H9 (cell line): ENCODE measurements at regions not wholly inside any gene's neighbourhood (a gene's known extent, or its start where the extent isn't known, plus 50 kb on each side); places are given as distances from the start of the nearest gene placed in this dataset.

Experiments
- DNase-seq: peaks from one replicate; pipeline ENCODE4 v3.0.0-alpha.2; 2017
- H2AFZ ChIP-seq: one replicate; pipeline ENCODE4 v1.6.1; 2013; ENCODE audit warnings: mild to moderate bottlenecking, low read length, control low read depth, moderate library complexity
- H2AK5ac ChIP-seq: 2 replicates; pipeline ENCODE4 v1.6.1; 2013; ENCODE audit warnings: low read length, control low read depth, mixed read lengths; ENCODE audit not compliant: insufficient read length
- H2BK120ac ChIP-seq: one replicate; pipeline ENCODE4 v1.6.1; 2013; ENCODE audit warnings: low read depth, mild to moderate bottlenecking, low read length, control low read depth, inconsistent platforms; ENCODE audit not compliant: poor library complexity, severe bottlenecking
- H2BK12ac ChIP-seq: 2 replicates; pipeline ENCODE4 v1.6.1; 2013; ENCODE audit warnings: low read length, control low read depth, mixed read lengths, low read depth; ENCODE audit not compliant: insufficient read length
- H2BK15ac ChIP-seq: 2 replicates; pipeline ENCODE4 v1.6.1; 2013; ENCODE audit warnings: low read depth, low read length, control low read depth
- H2BK20ac ChIP-seq: one replicate; pipeline ENCODE4 v1.6.1; 2013; ENCODE audit warnings: low read depth, mild to moderate bottlenecking, low read length, control low read depth, inconsistent platforms; ENCODE audit not compliant: poor library complexity, severe bottlenecking
- H2BK5ac ChIP-seq: 2 replicates; pipeline ENCODE4 v1.6.1; 2013; ENCODE audit warnings: low read length, control low read depth, mixed read lengths; ENCODE audit not compliant: insufficient read length
- H3K14ac ChIP-seq: 2 replicates; pipeline ENCODE4 v1.6.1; 2013; ENCODE audit warnings: low read length, control low read depth; ENCODE audit not compliant: insufficient read depth
- H3K18ac ChIP-seq: 2 replicates; pipeline ENCODE4 v1.6.1; 2013; ENCODE audit warnings: low read depth, mild to moderate bottlenecking, mixed read lengths, low read length, control low read depth; ENCODE audit not compliant: insufficient read length
- H3K23ac ChIP-seq: 2 replicates; pipeline ENCODE4 v1.6.1; 2013; ENCODE audit warnings: low read length, control low read depth, mixed read lengths, low read depth; ENCODE audit not compliant: insufficient read length
- H3K23me2 ChIP-seq: 2 replicates; pipeline ENCODE4 v1.6.1; 2013; ENCODE audit warnings: low read depth, mild to moderate bottlenecking, mixed read lengths, low read length, control low read depth; ENCODE audit not compliant: insufficient read length, poor library complexity, severe bottlenecking
- H3K27ac ChIP-seq: 2 replicates; pipeline ENCODE4 v1.5.1; 2013; ENCODE audit warnings: low read length, control low read depth, mixed read lengths, low read depth; ENCODE audit not compliant: insufficient read length
- H3K27me3 ChIP-seq: 2 replicates; pipeline ENCODE4 v1.6.1; 2013; ENCODE audit warnings: low read length, control low read depth, inconsistent platforms; ENCODE audit not compliant: insufficient read depth
- H3K4ac ChIP-seq: 2 replicates; pipeline ENCODE4 v1.6.1; 2013; ENCODE audit warnings: low read depth, mild to moderate bottlenecking, control low read depth, inconsistent platforms, low read length, moderate library complexity
- H3K4me1 ChIP-seq: 2 replicates; pipeline ENCODE4 v1.6.1; 2013; ENCODE audit warnings: low read length, control low read depth, inconsistent platforms; ENCODE audit not compliant: insufficient read depth
- H3K4me2 ChIP-seq: 2 replicates; pipeline ENCODE4 v1.6.1; 2013; ENCODE audit warnings: low read length, control low read depth, mixed read lengths; ENCODE audit not compliant: insufficient read length, insufficient read depth
- H3K56ac ChIP-seq: 2 replicates; pipeline ENCODE4 v1.6.1; 2013; ENCODE audit warnings: low read depth, mild to moderate bottlenecking, mixed read lengths, low read length, control low read depth; ENCODE audit not compliant: insufficient read length
- H3K79me1 ChIP-seq: 2 replicates; pipeline ENCODE4 v1.6.1; 2013; ENCODE audit warnings: low read depth, mild to moderate bottlenecking, moderate library complexity, low read length, control low read depth, inconsistent platforms; ENCODE audit not compliant: insufficient read depth, poor library complexity, severe bottlenecking
- H3K79me2 ChIP-seq: 2 replicates; pipeline ENCODE4 v1.6.1; 2013; ENCODE audit warnings: low read length, control low read depth, inconsistent platforms; ENCODE audit not compliant: insufficient read depth
- H3K9ac ChIP-seq: 2 replicates; pipeline ENCODE4 v1.6.1; 2013; ENCODE audit warnings: low read length, control low read depth, mixed read lengths; ENCODE audit not compliant: insufficient read length; ENCODE audit errors: extremely low read depth
- H3K9me3 ChIP-seq: one replicate; pipeline ENCODE4 v1.6.1; 2013; ENCODE audit warnings: low read depth, low read length, inconsistent platforms; ENCODE audit not compliant: control insufficient read depth
- H3T11ph ChIP-seq: one replicate; pipeline ENCODE4 v1.6.1; 2013; ENCODE audit warnings: mild to moderate bottlenecking, low read length, control low read depth, inconsistent platforms
- H4K20me1 ChIP-seq: one replicate; pipeline ENCODE4 v1.6.1; 2013; ENCODE audit not compliant: control insufficient read depth, insufficient read length, insufficient read depth
- H4K5ac ChIP-seq: 2 replicates; pipeline ENCODE4 v1.6.1; 2013; ENCODE audit warnings: low read depth, mild to moderate bottlenecking, mixed read lengths, low read length, control low read depth; ENCODE audit not compliant: insufficient read length
- H4K8ac ChIP-seq: replicated peaks from 2 replicates; pipeline ENCODE4 v1.6.1; 2013; ENCODE audit warnings: low read length, control low read depth, mixed read lengths, low read depth; ENCODE audit not compliant: insufficient read length
- H4K91ac ChIP-seq: 2 replicates; pipeline ENCODE4 v1.6.1; 2013; ENCODE audit warnings: low read depth, mild to moderate bottlenecking, moderate library complexity, mixed read lengths, low read length, control low read depth; ENCODE audit not compliant: insufficient read length
- H3K27ac Mint-ChIP-seq, 3 experiments: 2 replicates in 2 of 3; 3 replicates in 1 of 3; pipeline ENCODE4 v1.8.0; 2020 to 2021; ENCODE audit warnings: mixed read lengths in 3 of 3, mild to moderate bottlenecking in 1 of 3, moderate library complexity in 1 of 3
- H3K27me3 Mint-ChIP-seq: 2 replicates; pipeline ENCODE4 v1.8.0; 2021; ENCODE audit warnings: low read depth, mild to moderate bottlenecking, moderate library complexity, mixed read lengths
- H3K36me3 Mint-ChIP-seq, 3 experiments: 2 replicates in 2 of 3; 3 replicates in 1 of 3; pipeline ENCODE4 v1.8.0; 2020 to 2021; ENCODE audit warnings: low read depth in 3 of 3, mixed read lengths in 3 of 3; ENCODE audit not compliant: insufficient read depth in 1 of 3
- H3K4me1 Mint-ChIP-seq, 2 experiments: 2 replicates each; pipeline ENCODE4 v1.8.0; 2020; ENCODE audit warnings: mixed read lengths in 2 of 2
- H3K4me3 Mint-ChIP-seq, 2 experiments: 2 replicates in 1 of 2; 3 replicates in 1 of 2; pipeline ENCODE4 v1.8.0; 2020 to 2021; ENCODE audit warnings: mild to moderate bottlenecking in 2 of 2, mixed read lengths in 2 of 2, moderate library complexity in 1 of 2
- H3K9me3 Mint-ChIP-seq, 2 experiments: 2 replicates in 1 of 2; 3 replicates in 1 of 2; pipeline ENCODE4 v1.8.0; 2020; ENCODE audit warnings: mild to moderate bottlenecking in 2 of 2, mixed read lengths in 2 of 2, moderate library complexity in 1 of 2
- WGBS: extraction: QIAGEN DNeasy Blood & Tissue Kit; methylation state at CpG from one replicate; pipeline ENCODE4 v1.1.7; 2013; ENCODE audit warnings: missing lambda C conversion rate, low lambda C conversion rate, mixed read lengths; ENCODE audit not compliant: insufficient read length; ENCODE audit errors: extremely low coverage; 5-methylcytosine and 5-hydroxymethylcytosine counted together
- TF ChIP-seq, protein P1 (sequence below): fragments of 200-600 bp; sonication (generic); conservative IDR thresholded peaks from 3 replicates; pipeline ENCODE4 v1.8.0; 2021; ENCODE audit warnings: antibody characterized with exemption, mild to moderate bottlenecking

DNA sequence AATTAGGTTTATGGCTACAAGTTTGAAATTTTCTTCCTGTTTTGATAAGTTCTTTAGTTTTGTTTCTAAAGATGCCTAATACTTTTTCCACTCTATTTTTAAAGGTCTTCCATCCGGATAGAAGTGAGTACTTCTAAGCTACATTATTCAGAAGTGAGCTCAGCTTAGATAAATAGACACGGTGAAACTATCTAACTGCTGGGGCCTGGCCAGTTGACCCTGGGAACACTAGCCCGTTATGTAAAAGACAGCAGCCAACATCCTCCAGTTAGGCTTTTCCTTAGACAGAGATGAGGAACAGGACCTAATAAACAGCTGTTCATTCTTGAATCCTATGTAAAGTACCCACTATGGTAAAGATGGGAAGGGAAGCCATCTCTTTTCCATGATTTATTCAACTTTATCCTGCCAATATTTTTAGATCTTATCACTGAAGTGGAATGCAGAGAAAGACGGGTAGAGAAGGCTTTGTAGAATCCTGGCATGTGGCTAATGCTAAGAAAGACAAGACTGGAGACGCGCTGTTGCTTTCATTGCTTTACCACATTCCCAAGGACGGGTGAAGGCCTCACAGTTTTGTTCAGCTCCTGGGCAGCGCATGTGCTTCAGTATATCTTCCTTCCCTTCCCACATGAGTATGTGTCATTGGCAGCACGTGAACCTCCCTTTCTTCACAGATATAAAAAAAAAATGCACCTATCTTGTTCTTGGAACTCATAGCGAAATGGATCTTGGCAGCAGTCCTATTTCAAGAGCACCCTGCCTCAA lies 340.0 kb upstream of the MEOX2 start:
- no peak for DNase-seq
- H3K27ac Mint-ChIP-seq: no peak overlapping the region; a peak in 1 of 7 replicates
- Histone ChIP-seq H3K14ac (no peak overlapping the region), H2AK5ac (no peak overlapping the region), H2BK15ac (no peak overlapping the region), H2BK12ac (no peak overlapping the region), H3K4me2 (no peak overlapping the region), H3K27ac (no peak overlapping the region), H2AFZ (no peak overlapping the region), H3K9me3 (no peaks in the 10 kb centered on the region), H4K91ac (no peak overlapping the region), H3K9ac (no peak overlapping the region), H2BK5ac (no peak overlapping the region), H3K23me2 (no peaks in the 10 kb centered on the region), H2BK120ac (no peak overlapping the region), H4K5ac (no peak overlapping the region), H3K18ac (no peak overlapping the region), H4K20me1 (no peaks in the 10 kb centered on the region), H3T11ph (no peak overlapping the region), H2BK20ac (no peak overlapping the region), H4K8ac (no peak overlapping the region), H3K4me1 (no peaks in the 10 kb centered on the region), H3K79me1 (no peaks in the 10 kb centered on the region), H3K23ac (no peak overlapping the region), H3K4ac (no peak overlapping the region), H3K79me2 (no peaks in the 10 kb centered on the region), H3K27me3 (no peaks in the 10 kb centered on the region), H3K56ac (no peak overlapping the region)
- H3K9me3 Mint-ChIP-seq: no peaks in the 10 kb centered on the region
- H3K4me1 Mint-ChIP-seq: peaks cover 13 to 15% of the 10 kb centered on the region in 2 experiments
- no peaks in the 10 kb centered on the region for H3K27me3 Mint-ChIP-seq
- H3K4me3 Mint-ChIP-seq: no peak overlapping the region
- H3K36me3 Mint-ChIP-seq: no peaks in the 10 kb centered on the region
- TF ChIP-seq, protein P1, sequence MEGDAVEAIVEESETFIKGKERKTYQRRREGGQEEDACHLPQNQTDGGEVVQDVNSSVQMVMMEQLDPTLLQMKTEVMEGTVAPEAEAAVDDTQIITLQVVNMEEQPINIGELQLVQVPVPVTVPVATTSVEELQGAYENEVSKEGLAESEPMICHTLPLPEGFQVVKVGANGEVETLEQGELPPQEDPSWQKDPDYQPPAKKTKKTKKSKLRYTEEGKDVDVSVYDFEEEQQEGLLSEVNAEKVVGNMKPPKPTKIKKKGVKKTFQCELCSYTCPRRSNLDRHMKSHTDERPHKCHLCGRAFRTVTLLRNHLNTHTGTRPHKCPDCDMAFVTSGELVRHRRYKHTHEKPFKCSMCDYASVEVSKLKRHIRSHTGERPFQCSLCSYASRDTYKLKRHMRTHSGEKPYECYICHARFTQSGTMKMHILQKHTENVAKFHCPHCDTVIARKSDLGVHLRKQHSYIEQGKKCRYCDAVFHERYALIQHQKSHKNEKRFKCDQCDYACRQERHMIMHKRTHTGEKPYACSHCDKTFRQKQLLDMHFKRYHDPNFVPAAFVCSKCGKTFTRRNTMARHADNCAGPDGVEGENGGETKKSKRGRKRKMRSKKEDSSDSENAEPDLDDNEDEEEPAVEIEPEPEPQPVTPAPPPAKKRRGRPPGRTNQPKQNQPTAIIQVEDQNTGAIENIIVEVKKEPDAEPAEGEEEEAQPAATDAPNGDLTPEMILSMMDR: no peak
- WGBS: no CpG with 5 or more reads among the region's 10 CpGs
